NB4 (cell line): ENCODE measurements at regions not wholly inside any gene's neighbourhood (a gene's known extent, or its start where the extent isn't known, plus 50 kb on each side); places are given as distances from the start of the nearest gene placed in this dataset.

Experiments
- MYC ChIP-seq: IDR thresholded peaks from 2 replicates; pipeline ENCODE4 v1.6.1; 2011; ENCODE audit warnings: low read depth, low read length
- POLR2A ChIP-seq: IDR thresholded peaks from 2 replicates; pipeline ENCODE4 v1.6.1; 2011; ENCODE audit warnings: mild to moderate bottlenecking; ENCODE audit not compliant: insufficient read length; ENCODE audit errors: extremely low read depth
- TF ChIP-seq, protein P1 (sequence below): IDR thresholded peaks from one replicate; pipeline ENCODE4 v1.5.1; 2012; ENCODE audit warnings: low read depth, low read length
- TF ChIP-seq, protein P2 (sequence below): IDR thresholded peaks from 2 replicates; pipeline ENCODE4 v1.6.1; 2011; ENCODE audit warnings: low read depth, low read length

- TF ChIP-seq, protein P1, sequence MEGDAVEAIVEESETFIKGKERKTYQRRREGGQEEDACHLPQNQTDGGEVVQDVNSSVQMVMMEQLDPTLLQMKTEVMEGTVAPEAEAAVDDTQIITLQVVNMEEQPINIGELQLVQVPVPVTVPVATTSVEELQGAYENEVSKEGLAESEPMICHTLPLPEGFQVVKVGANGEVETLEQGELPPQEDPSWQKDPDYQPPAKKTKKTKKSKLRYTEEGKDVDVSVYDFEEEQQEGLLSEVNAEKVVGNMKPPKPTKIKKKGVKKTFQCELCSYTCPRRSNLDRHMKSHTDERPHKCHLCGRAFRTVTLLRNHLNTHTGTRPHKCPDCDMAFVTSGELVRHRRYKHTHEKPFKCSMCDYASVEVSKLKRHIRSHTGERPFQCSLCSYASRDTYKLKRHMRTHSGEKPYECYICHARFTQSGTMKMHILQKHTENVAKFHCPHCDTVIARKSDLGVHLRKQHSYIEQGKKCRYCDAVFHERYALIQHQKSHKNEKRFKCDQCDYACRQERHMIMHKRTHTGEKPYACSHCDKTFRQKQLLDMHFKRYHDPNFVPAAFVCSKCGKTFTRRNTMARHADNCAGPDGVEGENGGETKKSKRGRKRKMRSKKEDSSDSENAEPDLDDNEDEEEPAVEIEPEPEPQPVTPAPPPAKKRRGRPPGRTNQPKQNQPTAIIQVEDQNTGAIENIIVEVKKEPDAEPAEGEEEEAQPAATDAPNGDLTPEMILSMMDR = no peak
- TF ChIP-seq POLR2A (no peak), MYC (no peak)
- TF ChIP-seq, protein P2, sequence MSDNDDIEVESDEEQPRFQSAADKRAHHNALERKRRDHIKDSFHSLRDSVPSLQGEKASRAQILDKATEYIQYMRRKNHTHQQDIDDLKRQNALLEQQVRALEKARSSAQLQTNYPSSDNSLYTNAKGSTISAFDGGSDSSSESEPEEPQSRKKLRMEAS = no peak
Observed at GRCh38 chr7:418636-419280, 100.9 kb downstream of the PDGFA start.
